Thyroid gland (tissue), 4 donors: ENCODE measurements at regions not wholly inside any gene's neighbourhood (a gene's known extent, or its start where the extent isn't known, plus 50 kb on each side); places are given as distances from the start of the nearest gene placed in this dataset.

Experiments
- CTCF ChIP-seq, 6 experiments: fragments of 200-600 bp in 3 of 6; fragments of 450-650 bp in 3 of 6; sonication (generic) in 3 of 6; IDR thresholded peaks; one replicate each; pipeline ENCODE4 v1.5.1; 2016 to 2019; ENCODE audit warnings: antibody characterized with exemption in 6 of 6, mild to moderate bottlenecking in 2 of 6, inconsistent platforms in 1 of 6, moderate library complexity in 1 of 6
- POLR2A ChIP-seq, 2 donors: fragments of 450-650 bp; IDR thresholded peaks; one replicate each; pipeline ENCODE4 v1.6.1; 2017; ENCODE audit warnings: antibody characterized with exemption in 2 of 2, mild to moderate bottlenecking in 2 of 2, moderate library complexity in 1 of 2

GRCh38 chr2:239673641-239674040 is 272.8 kb upstream of the HDAC4 start:
- no peak for TF ChIP-seq CTCF (IDR thresholded peaks at IDR 0.05)
- TF ChIP-seq POLR2A (IDR thresholded peaks at IDR 0.05): no peak
